ENCODE measurements at regions not wholly inside any gene's neighbourhood (a gene's known extent, or its start where the extent isn't known, plus 50 kb on each side); places are given as distances from the start of the nearest gene placed in this dataset.

DNA sequence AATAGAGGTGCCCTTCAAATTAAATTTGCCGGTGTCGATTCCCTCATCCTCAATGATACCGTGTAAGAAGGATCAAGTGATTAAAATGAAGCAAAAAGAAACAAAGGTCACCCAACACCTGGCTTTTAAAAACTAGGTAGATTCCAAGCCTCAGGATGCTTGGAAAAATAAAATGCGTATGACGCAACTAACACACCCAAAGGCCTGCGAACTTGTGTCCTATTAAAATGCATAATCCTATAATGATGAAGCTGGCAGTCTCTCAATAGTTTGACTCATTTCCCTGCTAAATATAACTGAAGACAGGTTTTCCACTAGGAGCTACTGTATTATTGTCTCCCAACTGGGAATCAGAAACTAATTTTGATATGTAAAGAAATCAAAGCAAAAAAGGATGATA lies 263.2 kb downstream of the DHX15 start (continued):
- TF ChIP-seq TSHZ2 (CRISPR knock-in tag; IDR thresholded peaks at IDR 0.05) (no peak), CSRNP3 (CRISPR knock-in tag; IDR thresholded peaks at IDR 0.05) (no peak)

DNA sequence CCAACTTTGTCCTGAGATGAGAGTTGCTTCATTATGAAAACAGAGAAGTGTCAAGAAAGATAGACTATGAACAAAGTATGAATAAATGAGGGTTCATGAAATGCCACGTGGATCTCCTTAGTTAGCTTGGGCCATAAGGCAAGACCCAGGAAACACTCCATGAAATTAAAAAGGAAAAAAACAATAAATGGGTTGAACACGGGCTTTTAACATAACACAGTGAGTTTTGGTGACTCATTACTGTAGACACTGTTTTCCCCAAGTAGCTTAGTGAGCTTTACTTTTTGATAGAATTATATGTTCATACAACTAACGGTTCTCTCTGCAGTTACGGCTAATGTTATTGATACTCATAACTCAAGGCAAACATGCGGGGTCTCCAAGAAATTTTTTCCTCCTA lies 265.0 kb downstream of the DHX15 start:
- no peak for ATAC-seq
- TF ChIP-seq PATZ1 (CRISPR knock-in tag; IDR thresholded peaks at IDR 0.05; ENCODE audit: borderline replicate concordance) (no peak), ZNF70 (CRISPR knock-in tag; IDR thresholded peaks at IDR 0.05) (no peak), SNAI2 (CRISPR knock-in tag; IDR thresholded peaks at IDR 0.05) (no peak), ZFP30 (CRISPR knock-in tag; IDR thresholded peaks at IDR 0.05) (no peak)

DNA sequence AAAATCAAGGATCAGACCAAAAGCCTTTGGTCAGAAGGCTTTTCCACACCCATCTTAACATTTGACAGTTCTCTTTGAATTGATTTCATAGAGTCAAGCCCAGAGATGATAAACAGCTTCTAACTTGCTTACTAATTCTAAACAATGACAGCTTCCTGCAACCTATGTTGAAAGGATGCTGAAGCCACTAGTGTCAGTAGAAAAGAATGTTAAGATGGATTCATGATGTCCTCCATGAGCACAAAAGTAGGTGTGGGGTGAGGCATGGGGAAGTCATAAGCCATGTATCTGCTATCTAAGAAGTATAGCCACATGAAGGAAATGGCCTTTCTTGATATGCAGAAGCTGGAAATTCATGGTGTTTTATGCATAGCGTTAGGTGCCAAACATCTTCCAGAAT lies 269.3 kb downstream of the DHX15 start:
- TF ChIP-seq, protein P1, sequence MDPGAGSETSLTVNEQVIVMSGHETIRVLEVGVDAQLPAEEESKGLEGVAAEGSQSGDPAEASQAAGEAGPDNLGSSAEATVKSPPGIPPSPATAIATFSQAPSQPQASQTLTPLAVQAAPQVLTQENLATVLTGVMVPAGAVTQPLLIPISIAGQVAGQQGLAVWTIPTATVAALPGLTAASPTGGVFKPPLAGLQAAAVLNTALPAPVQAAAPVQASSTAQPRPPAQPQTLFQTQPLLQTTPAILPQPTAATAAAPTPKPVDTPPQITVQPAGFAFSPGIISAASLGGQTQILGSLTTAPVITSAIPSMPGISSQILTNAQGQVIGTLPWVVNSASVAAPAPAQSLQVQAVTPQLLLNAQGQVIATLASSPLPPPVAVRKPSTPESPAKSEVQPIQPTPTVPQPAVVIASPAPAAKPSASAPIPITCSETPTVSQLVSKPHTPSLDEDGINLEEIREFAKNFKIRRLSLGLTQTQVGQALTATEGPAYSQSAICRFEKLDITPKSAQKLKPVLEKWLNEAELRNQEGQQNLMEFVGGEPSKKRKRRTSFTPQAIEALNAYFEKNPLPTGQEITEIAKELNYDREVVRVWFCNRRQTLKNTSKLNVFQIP (CRISPR knock-in tag; IDR thresholded peaks at IDR 0.05; ENCODE audit: borderline replicate concordance, low read depth) = no peak
- TF ChIP-seq TCF4 (CRISPR knock-in tag; IDR thresholded peaks at IDR 0.05; ENCODE audit: borderline replicate concordance) (no peak), ZFP3 (CRISPR knock-in tag; IDR thresholded peaks at IDR 0.05) (no peak), SNAI2 (CRISPR knock-in tag; IDR thresholded peaks at IDR 0.05) (no peak), ZNF565 (CRISPR knock-in tag; conservative IDR thresholded peaks at IDR 0.05; ENCODE audit: low read depth) (no peak), ZC3H10 (CRISPR knock-in tag; IDR thresholded peaks at IDR 0.05) (no peak), CSDC2 (CRISPR knock-in tag; IDR thresholded peaks at IDR 0.05) (no peak), ISL1 (CRISPR knock-in tag; IDR thresholded peaks at IDR 0.05) (no peak)
- ATAC-seq = no peak

DNA sequence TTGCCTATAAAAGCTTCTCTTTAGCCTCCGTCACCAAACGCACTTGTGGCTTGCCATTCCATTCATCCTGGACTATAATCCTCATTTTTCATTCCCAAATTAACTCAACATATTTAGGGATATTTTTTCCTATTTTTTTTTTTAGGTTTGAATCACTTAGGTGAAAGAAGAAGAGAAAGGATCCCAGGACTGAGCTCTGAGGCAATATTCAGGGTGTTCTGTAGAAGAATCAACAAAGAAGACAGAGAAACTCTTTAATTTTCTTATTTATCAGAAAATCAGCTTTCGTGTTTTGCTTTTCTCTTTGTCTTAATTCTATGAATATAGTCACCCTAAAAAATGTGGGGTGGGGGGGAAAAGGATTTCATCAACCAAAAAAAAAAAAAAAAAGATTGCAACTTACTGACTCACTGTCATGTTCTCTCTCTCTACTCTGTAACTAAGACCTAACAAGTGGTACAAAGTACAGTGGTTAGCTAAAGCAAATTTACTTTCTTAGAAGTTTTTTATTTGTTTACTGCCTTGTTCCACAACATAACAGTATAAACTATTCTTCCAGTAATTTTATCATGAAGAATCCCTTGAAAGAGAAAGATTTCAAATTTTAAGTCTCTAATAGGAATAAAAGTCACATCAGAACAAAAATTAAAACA lies 272.0 kb downstream of the DHX15 start:
- ATAC-seq = no peak
- TF ChIP-seq CSRNP3 (CRISPR knock-in tag; IDR thresholded peaks at IDR 0.05) = no peak
- no peak for TF ChIP-seq PPARA (CRISPR knock-in tag; IDR thresholded peaks at IDR 0.05; ENCODE audit: borderline replicate concordance)
- TF ChIP-seq ZC3H10 (CRISPR knock-in tag; IDR thresholded peaks at IDR 0.05) = no peak
- no peak for TF ChIP-seq BACH2 (CRISPR knock-in tag; IDR thresholded peaks at IDR 0.05; ENCODE audit: borderline replicate concordance)
- no peak for TF ChIP-seq ZNF8 (CRISPR knock-in tag; IDR thresholded peaks at IDR 0.05)
- no peak for TF ChIP-seq GLIS3 (CRISPR knock-in tag; IDR thresholded peaks at IDR 0.05)
- no peak for TF ChIP-seq ZFP30 (CRISPR knock-in tag; IDR thresholded peaks at IDR 0.05)
- no peak for TF ChIP-seq ARNTL (CRISPR knock-in tag; IDR thresholded peaks at IDR 0.05; ENCODE audit: borderline replicate concordance, low read depth)
- TF ChIP-seq SNAI2 (CRISPR knock-in tag; IDR thresholded peaks at IDR 0.05) = no peak
- TF ChIP-seq ZNF565 (CRISPR knock-in tag; conservative IDR thresholded peaks at IDR 0.05; ENCODE audit: low read depth) = no peak
- TF ChIP-seq TSHZ2 (CRISPR knock-in tag; IDR thresholded peaks at IDR 0.05) = no peak
- TF ChIP-seq ISL1 (CRISPR knock-in tag; IDR thresholded peaks at IDR 0.05) = no peak
- no peak for TF ChIP-seq OSR1 (CRISPR knock-in tag; IDR thresholded peaks at IDR 0.05)
- no peak for TF ChIP-seq ZFP3 (CRISPR knock-in tag; IDR thresholded peaks at IDR 0.05)
- TF ChIP-seq PATZ1 (CRISPR knock-in tag; IDR thresholded peaks at IDR 0.05; ENCODE audit: borderline replicate concordance) = no peak
- no peak for TF ChIP-seq RARB (CRISPR knock-in tag; IDR thresholded peaks at IDR 0.05)
